NCI-H1930 (cell line): ENCODE measurements at regions not wholly inside any gene's neighbourhood (a gene's known extent, or its start where the extent isn't known, plus 50 kb on each side); places are given as distances from the start of the nearest gene placed in this dataset.
A peak's percentile ranks its signal among the peaks of the same experiment; 100 is the strongest.
"Not testable (repeated sequence)": the region's sequence is repeated elsewhere in the genome, so short reads cannot be mapped to it uniquely, and the experiment has no call there.

ENCODE experiments used
- DNase-seq, 2 experiments: peaks; one replicate each; lab custom pipeline; 2025; lab: John Stamatoyannopoulos, UW

DNA sequence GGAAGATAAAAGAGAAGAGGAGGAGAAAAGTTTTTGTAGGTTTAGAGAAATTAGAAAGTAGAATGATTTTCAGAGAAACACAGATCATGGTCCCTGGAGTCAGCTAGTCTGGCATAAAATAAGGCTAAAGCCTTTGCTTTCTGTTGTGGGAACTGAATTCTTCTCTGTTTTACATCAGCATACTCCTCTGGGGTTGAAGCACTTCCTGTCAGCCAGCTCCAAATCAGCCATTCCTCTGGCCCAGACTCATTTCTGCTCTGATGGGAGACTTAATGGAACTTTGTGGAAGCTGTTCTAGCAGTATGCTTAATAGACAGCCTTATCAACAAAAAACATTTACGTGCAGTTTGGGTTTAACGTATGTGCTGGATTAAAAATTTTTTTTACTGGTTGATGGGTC lies 143.2 kb downstream of the HMHB1 start:
- no peak for DNase-seq

DNA sequence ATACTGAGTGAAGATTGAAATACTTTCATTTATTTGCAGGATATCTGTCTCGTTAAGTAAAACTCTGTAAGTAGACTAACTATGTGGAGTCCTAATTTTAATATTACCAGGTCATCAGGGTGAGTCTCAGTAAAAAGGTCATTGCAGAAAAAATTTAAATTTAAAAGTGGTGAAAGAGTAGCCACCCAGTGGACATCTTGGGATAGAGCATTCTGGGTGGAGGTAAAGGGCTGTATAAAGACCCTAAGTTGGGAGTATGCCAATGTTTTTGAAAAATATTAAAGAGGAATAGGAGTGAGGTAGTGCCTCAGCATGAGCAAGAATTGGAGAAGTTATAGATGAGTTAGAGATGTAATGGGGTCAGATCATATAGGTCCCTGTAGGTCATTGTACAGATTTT lies 145.5 kb downstream of the HMHB1 start:
- DNase-seq = no peak

DNA sequence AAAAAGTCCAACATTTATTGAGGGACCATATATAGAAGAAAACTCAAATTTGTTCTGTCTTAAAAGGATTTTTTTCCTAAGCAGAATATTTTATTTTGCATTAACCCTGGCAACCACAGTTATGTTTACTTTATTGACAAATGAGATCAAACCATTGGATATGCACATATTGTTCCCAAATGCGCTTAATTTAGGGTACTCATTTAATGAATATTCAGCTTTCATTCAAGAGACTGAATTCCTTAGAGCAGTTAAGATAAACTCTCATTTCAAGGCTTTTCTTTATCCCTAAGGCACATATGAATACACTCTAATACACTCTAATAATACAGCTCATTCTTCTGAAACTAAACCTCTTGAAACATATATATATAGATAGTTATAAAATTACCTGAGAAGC lies 150.2 kb downstream of the HMHB1 start:
- DNase-seq = no peak

DNA sequence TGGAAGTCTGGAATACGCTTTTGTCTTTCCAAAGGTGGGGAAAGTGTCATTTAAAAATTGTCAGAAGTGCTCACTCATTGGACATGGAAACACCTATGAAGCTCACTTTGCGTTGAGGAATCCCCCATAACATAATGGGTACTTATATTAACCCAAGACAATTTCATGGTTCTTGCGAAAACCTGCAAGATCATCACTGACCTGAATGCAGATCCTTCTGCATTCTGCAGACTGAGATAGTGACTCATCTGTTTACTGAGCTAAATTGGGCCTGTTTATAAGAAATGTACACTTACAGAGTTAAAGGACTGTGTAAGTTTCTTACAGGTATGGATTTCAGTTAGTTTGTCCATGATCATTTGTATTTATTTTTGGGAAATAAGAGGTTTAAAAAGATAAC lies 153.0 kb downstream of the HMHB1 start:
- DNase-seq = no peak

DNA sequence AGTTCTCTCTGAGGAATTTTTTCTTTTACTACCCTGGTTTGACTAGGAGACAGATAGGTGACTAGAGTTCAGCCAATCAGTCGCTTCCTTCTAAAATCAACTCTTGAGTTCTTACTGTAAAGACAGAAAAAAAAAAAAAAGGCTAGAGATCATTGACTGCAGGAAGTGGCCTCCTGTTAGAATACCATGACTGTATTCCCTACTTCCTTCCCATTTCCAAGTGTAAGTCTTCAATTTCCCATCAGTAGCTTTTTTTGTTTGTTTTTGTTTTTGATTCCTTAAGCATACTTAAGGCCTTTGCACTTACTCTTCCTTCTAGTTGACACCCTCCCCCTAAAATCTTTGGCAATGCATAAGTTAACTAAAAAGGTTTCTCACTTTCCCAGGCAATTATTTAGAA lies 154.3 kb downstream of the HMHB1 start:
- no peak for DNase-seq

DNA sequence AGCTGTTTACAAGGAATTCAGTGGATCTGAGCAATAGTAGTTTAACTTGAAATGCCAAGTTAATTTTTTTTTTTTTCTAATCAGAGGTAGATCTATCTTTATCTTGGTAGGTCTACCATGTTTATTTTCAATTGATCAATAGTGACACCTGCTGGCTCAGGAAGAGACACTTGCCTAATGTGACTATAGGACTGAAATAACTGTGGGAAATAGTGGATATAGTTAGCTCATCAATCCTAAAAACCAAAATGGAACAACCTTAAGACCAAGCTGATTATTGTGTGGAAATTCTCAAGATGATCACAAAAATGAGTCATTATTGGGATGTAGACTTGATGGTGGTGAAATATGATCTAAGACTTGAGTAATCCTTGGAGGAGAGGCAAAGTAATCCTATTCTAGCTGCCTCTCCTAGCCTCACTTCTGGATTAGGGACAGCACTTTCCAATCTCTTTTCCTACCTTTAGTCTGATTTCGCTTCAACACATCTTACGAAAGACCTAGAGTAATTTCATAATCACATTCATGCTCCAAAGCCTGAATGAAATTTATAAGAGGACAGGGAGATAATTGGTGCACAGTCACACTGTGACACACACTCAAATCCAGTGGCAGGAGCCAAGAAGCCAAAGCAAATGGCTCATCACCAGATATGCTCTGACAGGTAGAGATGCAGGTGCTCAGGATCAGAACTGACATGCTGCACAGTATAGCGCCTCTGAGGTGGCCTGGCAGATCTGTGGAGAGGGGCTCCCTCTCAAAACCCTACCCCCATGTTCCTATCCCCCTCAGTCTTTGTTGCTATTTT lies 156.3 kb downstream of the HMHB1 start:
- peak in 1 of 2 experiments; percentile 7 for DNase-seq

DNA sequence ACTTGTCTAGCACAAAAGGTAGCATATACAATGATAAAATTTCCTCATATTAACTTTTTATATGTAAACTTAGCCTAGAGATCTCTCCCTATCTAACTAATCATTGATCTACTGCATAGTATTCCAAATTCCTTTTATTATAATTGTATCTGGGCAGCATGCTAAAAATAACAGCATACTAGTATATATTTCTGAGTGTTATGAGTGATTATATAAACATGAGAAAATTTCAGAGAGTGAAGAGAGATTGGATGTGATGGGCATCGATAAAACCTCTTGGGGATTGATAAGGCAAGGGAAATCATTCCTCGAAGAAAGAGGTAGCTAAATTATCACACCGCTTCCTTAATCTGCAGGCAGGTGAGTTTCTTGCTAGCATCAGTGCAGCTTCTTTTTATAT lies 158.2 kb downstream of the HMHB1 start:
- no peak for DNase-seq

DNA sequence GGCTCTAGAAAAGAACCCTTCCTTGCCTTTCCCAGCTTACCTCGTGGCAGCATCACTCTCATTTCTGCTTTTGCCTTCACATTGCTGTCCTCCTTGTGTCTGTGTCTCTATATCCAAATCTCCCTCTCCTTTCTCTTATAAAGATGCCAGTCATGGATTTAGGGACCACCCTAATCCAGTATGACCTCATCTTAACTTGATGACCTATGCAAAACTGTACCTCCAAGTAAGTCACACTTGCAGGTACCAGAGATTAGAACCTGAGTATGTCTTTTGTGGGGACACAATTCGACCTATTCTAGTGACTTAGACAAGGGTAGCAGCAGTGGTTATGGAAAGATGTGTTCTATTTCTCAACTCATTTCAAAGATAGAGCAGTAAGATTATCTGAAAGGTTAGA lies 160.1 kb downstream of the HMHB1 start:
- no peak for DNase-seq

DNA sequence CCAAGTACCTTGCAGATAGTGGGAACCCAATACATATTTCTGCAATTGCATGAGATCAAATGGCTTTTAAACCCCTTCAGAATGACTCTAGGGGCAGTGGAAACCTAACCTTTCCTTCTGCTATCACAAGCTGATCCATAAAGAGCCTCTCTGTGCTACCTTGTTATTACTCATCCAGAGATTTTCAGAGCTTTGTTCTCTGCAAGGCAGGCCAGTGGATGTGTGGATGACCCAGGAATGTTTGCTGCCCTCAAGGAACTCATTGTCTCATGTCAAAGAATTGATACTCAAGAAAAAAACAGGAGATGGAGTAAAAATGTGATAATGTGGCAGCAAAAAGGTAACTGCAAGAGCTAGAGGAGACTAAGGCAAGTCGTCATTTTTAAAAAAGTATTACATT lies 164.1 kb downstream of the HMHB1 start:
- no peak for DNase-seq

DNA sequence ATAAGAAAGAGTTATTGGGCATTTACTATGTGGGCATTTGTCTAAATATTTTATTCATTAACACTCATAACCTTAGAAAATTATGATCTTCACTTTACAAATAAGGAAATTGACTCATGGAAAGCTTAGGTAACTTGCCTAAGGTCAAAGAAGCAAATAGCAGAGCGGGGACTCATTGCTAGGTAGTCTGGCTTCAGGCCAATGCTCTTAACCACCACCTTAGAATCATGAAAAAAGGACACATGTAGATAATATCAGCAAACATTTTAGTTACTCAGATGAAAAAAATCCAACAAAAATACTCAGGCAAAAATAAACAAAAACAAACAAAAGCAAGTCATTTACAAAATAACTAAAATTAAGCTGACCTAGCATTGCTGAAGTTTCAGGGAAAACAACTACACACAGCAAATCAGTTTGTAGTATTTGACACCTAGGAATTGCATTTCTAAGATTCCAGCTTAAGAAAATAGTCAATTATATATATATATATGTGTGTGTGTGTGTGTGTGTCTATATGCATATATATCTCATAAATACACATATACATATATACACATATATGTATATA lies 166.0 kb downstream of the HMHB1 start:
- DNase-seq = no peak

DNA sequence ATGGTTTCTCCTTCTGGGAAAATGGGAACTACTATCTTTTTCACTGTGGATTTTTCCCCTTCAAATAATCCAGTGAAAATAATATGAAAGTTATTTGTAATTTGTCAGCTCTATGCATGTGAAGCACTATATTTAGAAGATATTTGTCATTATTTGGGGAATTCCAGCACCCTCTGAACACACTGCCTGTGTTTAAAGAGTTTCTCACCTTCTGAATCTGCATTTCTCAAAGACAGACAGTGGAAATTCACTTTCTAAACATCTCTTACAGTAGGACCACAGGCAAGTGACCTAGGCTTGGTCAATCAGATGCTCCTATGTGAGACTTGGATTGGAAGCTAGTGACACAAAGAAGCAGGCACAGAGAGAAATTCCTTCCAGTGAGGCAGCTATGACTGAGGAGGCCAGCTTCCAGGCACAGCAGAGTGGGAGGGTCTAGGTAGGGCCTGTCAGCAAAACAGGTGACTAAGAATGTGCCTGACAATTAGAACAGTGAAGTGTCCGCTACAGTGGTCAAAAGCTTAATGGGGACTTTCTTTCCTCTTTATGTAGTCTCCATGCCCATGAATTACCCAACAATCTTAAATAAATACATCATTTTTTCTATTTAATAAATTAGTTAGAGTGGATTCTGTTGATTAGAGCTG lies 167.2 kb downstream of the HMHB1 start:
- no peak for DNase-seq

DNA sequence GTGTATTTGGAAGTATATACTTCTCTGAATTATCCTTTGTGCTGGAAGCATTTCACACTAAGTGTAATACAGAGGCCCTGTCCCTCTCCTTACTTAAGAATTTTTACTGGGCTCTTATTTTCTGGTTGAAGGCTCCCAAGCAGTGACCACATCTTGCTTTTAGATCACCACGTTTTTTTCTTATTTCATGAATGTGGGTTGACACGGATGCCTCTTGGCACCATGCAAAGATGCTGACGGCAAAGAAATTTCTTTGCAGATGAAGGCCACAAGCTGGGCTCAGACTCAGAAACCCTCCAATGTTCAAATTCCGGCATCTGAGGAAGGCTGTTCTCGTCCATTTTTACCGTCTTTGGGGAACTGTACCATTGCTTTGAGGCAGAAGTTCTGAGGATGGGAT lies 168.5 kb downstream of the HMHB1 start:
- no peak for DNase-seq

DNA sequence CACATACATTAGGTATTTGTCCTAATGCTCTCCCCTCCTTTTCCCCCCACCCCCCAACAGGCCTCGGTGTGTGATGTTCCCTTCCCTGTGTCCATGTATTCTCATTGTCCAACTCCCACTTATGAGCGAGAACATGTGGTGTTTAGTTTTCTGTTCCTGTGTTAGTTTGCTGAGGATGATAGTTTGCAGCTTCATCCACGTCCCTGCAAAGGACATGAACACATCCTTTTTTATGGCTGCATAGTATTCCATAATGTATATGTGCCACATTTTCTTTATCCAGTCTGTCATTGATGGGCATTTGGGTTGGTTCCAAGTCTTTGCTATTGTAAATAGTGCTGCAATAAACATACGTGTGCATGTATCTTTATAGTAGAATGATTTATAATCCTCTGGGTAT lies 171.0 kb downstream of the HMHB1 start:
- DNase-seq = not testable (repeated sequence)

DNA sequence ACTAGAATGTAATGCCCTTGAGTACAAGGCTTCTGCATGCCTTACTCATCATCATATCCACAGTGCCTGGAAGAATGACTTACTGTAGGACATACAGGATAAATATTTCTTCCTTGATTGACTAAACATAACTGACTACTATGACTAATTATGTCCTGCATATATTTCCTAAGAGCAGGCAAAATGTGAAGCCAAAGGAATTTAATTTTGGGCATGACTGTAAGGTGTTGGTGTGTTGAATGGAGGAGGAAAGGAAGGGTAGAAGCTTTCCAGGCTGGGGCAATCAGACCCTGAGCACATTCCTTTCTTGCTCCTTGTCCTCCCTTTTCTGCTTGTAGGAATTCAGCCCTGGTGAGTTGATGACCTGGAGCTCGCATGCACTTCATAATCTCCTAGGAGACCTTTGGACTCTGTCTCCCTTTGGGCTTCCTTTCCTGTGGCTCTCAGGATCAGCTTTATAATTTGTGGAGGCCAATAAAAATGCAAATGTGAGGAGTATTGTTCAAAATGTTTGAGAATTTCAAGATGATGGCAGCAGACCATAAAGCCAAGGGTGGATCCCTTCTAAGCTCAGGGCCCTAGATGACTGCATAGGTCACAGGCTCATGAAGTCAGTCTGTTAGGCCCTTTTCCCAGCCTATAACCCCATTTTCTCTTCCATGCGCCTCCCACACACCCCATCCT lies 174.0 kb downstream of the HMHB1 start:
- no peak for DNase-seq

DNA sequence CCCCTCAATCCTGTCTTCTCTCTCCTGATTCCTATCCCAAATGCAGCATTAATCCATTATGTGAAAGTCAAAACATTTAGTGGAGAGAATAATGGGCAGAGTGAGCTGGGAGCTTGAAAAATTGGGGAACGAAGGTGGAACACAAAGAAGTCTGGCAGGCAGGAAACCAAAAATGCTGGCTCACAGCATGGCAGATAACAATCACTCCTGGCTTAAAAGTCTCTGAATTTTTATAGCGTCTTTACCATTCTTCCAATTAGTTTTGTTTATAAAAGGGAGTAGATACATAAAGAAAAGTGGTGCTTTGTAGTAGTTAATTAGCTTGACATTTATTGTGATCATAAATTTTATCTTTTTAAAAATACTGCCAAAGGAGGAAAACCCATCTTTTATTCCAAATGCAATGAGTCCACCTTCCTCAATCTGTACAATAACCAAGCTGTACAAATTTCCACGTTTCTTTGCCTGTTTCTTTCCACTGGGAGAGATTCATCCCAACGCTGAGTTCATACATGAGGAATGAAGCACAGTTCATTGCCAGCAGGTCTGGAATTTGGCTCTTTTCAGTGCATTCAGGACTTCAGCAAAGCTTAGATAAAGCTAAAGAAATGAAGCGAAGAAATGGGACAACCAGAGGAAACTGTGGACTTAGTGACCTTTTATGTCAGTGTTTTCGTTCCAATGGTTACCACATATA lies 174.7 kb downstream of the HMHB1 start:
- DNase-seq = no peak

DNA sequence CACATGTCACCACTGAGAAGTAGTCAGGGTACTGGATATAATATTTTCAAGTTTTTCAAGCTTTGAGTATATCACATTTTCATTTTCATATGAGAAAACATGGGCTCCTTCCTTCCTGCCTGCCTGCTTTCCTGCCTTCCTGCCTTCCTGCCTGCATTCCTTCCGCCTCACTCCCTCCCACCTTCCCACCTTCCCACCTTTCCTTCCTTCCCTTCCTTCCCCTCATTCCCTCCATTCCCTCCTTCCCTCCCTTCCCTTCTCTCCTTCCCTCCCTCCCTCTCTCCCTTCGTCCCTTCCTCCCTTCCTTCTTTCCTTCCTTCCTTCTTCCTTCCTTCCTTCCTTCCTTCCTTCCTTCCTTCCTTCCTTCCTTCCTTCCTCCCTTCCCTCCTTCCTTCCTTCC lies 175.3 kb downstream of the HMHB1 start:
- DNase-seq = no peak

DNA sequence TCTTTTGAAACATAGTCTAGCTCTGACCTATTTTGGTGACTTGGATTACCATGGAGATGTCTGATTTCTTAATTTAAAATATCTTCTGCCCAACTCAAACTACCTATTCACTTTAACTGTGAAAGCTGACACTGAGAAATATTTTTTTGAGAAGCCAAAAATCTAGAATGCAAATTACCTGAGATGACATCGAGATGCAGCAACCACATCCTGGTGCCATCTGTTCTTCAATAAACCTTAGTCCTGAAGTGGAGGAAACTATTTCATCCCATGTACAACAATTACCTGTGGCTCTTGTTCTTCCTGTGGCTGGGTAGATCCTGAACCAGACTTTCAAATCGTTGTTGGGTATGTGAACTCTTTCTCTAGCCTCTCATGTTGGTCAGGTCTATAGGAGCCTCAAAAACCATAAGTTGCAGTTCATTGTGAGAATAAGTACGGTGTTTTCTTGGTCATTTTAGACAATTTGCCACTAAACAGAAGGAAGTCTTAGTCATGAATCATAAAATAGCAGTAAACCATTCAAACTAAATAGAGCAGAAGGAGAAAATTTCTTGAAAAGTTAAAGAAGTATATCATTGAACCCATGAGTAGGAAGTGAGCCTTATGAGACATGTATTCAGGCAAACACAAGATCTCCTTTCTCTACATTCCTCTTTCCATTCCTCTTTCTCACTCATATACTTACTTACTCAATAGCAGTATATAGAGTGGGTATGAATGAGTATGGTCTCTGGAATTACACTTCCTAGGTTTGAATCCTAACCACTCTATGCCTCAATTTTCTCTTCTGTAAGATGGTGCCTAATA lies 176.0 kb downstream of the HMHB1 start:
- no peak for DNase-seq

DNA sequence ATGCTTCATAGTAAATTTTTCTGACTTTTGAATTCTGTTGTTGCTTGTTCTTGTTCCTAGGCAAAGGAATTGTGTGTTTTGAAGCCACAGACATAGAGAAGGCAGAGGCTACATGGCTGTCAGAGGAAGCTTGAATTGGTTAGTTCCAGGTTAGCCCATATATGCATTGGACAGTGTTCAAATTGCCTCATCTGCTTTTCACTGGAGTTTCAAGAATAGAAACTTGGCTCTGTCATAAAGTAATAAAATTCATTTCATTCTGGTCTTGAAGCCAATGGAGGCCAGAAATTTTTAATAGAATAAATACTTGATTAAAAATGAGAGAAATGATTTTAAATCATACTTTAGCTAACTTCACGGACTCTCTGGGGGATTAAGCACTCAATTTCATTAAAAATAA lies 178.0 kb downstream of the YIPF5 start:
- DNase-seq = no peak

DNA sequence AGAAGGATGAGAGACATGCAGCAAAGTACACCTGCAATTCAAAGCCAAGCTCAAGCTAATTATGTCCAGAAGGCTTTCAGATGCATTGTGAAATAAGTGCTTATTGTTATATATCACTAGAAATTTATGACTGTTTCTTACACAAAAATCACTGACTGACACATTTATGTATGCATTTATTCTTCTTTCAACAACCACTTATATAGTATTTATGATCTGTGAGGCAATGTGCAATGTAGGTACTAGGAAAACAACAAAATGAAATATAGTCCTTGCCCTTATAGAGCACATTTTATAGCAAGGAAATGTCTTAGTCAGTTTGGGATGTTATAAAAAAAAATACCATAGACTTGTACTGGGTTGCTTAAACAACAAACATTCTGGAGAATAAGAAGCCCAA lies 167.6 kb downstream of the YIPF5 start:
- DNase-seq = no peak

DNA sequence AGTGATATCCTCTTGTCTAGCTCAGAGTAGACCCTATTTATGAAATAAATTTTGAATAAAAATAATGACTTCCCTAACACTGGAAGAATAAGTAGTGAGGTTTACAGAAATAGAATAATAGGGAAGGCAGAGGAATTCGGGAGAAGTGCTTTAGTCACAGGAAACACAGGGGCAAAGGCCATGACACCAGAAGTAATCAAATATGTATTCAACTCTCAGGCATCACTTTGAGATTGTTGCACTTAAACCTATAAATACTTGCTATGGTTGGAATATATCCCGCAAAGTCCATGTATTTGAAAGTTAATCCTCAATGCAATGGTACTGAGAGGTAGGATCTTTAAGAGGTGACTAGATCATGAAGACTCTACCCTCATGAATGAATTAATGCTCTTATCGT lies 166.8 kb downstream of the YIPF5 start:
- no peak for DNase-seq

DNA sequence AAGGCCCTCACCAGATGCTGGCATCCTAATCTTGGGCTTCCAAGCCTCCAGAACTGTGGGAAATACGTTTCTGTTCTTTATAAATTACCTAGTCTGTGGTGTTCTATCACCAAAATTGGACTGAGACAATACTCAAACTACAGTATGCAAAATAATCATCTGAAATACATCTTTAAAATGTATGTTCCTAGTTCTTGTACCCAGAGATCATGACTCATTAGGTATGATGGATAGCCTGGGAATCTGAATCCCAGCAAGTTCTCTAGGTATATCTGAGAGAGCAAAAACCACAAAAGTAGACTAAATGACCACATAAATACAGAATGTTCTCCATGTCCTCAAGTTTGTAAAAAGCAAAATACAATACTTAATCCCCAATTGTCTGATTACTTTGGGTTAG lies 166.3 kb downstream of the YIPF5 start:
- no peak for DNase-seq
